GM12878 (cell line): ENCODE measurements at regions not wholly inside any gene's neighbourhood (a gene's known extent, or its start where the extent isn't known, plus 50 kb on each side); places are given as distances from the start of the nearest gene placed in this dataset.

ENCODE experiments used
- ATAC-seq: fragments of 200-7000 bp; cut with Tn5 transposase; 3 replicates; pipeline ENCODE4 v1.9.1; 2020; ENCODE audit warnings: mild to moderate bottlenecking, moderate library complexity
- BruUV-seq: library from RNA; stranded (reverse); fragments of 400-500 nt; replicated peaks from 2 replicates; lab custom pipeline; 2021; lab: Mats Ljungman, UMichigan
- CTCF ChIA-PET: fragments of 300-600 bp; sonication (Branson Sonifier 250); formaldehyde crosslinking; extraction: SDS; loops from one replicate; lab custom pipeline; 2021; ENCODE audit warnings: inconsistent platforms; lab: Yijun Ruan, JAX
- POLR2A ChIA-PET: fragments of 350-600 bp; formaldehyde crosslinking; extraction: SDS; loops from one replicate; lab custom pipeline; 2021; ENCODE audit warnings: inconsistent platforms; lab: Charles Lee
- RAD21 ChIA-PET: fragments of 300-600 bp; sonication (Branson Sonifier 250); formaldehyde crosslinking; loops from one replicate; lab custom pipeline; 2023; ENCODE audit warnings: antibody characterized with exemption; ENCODE audit not compliant: unreplicated experiment; lab: Charles Lee
- SMC1A ChIA-PET: fragments of 300-600 bp; sonication (Branson Sonifier 250); formaldehyde crosslinking; loops from one replicate; lab custom pipeline; 2023; ENCODE audit not compliant: unreplicated experiment, uncharacterized antibody; lab: Charles Lee
- DNase-seq: peaks from one replicate; pipeline ENCODE4 v3.0.0-alpha.2; 2011; ENCODE audit warnings: low read depth, low spot score
- FAIRE-seq: peaks from 3 replicates; lab custom pipeline; 2011; peaks lifted over from hg19 to GRCh38; lab: Jason Lieb, UNC
- H2AFZ ChIP-seq: 2 replicates; pipeline ENCODE4 v1.6.0; 2011; ENCODE audit warnings: low read depth, low read length, control low read depth; ENCODE audit not compliant: control insufficient read depth
- H3K27ac ChIP-seq: 2 replicates; pipeline ENCODE4 v1.5.1; 2011; ENCODE audit warnings: control low read depth; ENCODE audit not compliant: control insufficient read depth, insufficient read depth
- H3K27me3 ChIP-seq, 2 experiments: replicated peaks in 1 of 2; 2 replicates each; pipeline versions ENCODE4 v1.6.0 to v1.6.1; 2011; ENCODE audit warnings: low read length in 1 of 2; ENCODE audit not compliant: control insufficient read depth in 2 of 2, insufficient read depth in 2 of 2
- H3K36me3 ChIP-seq, 2 experiments: 2 replicates each; pipeline ENCODE4 v1.5.1; 2011; ENCODE audit warnings: low read length in 1 of 2; ENCODE audit not compliant: control insufficient read depth in 2 of 2, insufficient read depth in 2 of 2
- H3K4me1 ChIP-seq: 2 replicates; pipeline ENCODE4 v1.6.1; 2011; ENCODE audit warnings: mild to moderate bottlenecking, low read length, moderate library complexity, mixed read lengths; ENCODE audit not compliant: control insufficient read depth, insufficient read depth
- H3K4me2 ChIP-seq: 2 replicates; pipeline ENCODE4 v1.6.0; 2011; ENCODE audit warnings: control low read depth; ENCODE audit not compliant: control insufficient read depth, insufficient read depth
- H3K4me3 ChIP-seq: fragments of 200-600 bp; sonication (generic); 2 replicates; pipeline ENCODE4 v1.5.1; 2016
- H3K79me2 ChIP-seq: 2 replicates; pipeline ENCODE4 v1.6.0; 2011; ENCODE audit warnings: low read length; ENCODE audit not compliant: control insufficient read depth, insufficient read depth
- H3K9ac ChIP-seq: 2 replicates; pipeline ENCODE4 v1.8.0; 2011; ENCODE audit warnings: low read length, control low read depth, mixed read lengths; ENCODE audit not compliant: control insufficient read depth, insufficient read depth
- H3K9me3 ChIP-seq: replicated peaks from 3 replicates; pipeline ENCODE4 v1.5.1; 2011; ENCODE audit warnings: mild to moderate bottlenecking, low read length; ENCODE audit not compliant: control insufficient read depth, insufficient read depth
- H4K20me1 ChIP-seq: 2 replicates; pipeline ENCODE4 v1.6.0; 2011; ENCODE audit not compliant: control insufficient read depth, insufficient read depth
- BMI1 ChIP-seq: fragments of 450-650 bp; IDR thresholded peaks from 2 replicates; pipeline ENCODE4 v1.6.1; 2016; ENCODE audit warnings: mild to moderate bottlenecking, moderate library complexity, borderline replicate concordance
- HDGF ChIP-seq: fragments of 450-650 bp; IDR thresholded peaks from 2 replicates; pipeline ENCODE4 v1.6.1; 2016; ENCODE audit warnings: antibody characterized with exemption
- JUNB ChIP-seq: IDR thresholded peaks from 2 replicates; pipeline ENCODE4 v1.6.1; 2016; ENCODE audit warnings: antibody characterized with exemption, mild to moderate bottlenecking
- JUND ChIP-seq: IDR thresholded peaks from 2 replicates; pipeline ENCODE4 v1.6.1; 2012; ENCODE audit warnings: low read depth, mild to moderate bottlenecking, low read length, improper control_type of control experiment, moderate library complexity
- MEF2A ChIP-seq: IDR thresholded peaks from 2 replicates; pipeline ENCODE4 v1.6.1; 2011; ENCODE audit warnings: low read depth, mild to moderate bottlenecking, low read length, moderate library complexity; ENCODE audit not compliant: insufficient read depth
- MYC ChIP-seq: IDR thresholded peaks from 2 replicates; pipeline ENCODE4 v1.6.1; 2011; ENCODE audit warnings: mild to moderate bottlenecking, low read length, moderate library complexity, inconsistent platforms; ENCODE audit not compliant: insufficient read depth, insufficient replicate concordance, insufficient read length, severe bottlenecking
- REST ChIP-seq: IDR thresholded peaks from 2 replicates; pipeline ENCODE4 v1.6.1; 2012; ENCODE audit warnings: mild to moderate bottlenecking, low read depth, low read length
- TAF1 ChIP-seq: IDR thresholded peaks from 2 replicates; pipeline ENCODE4 v1.6.1; 2011; ENCODE audit warnings: mild to moderate bottlenecking, low read depth, low read length, borderline replicate concordance
- ZNF384 ChIP-seq: IDR thresholded peaks from 2 replicates; pipeline ENCODE4 v1.6.1; 2012; ENCODE audit warnings: low read depth, mild to moderate bottlenecking, low read length, improper control_type of control experiment, borderline replicate concordance
- WGBS: methylation state at CpG from one replicate; pipeline ENCODE4 v1.1.6; 2016; ENCODE audit warnings: low lambda C conversion rate; ENCODE audit not compliant: insufficient replicate concordance, insufficient coverage; ENCODE audit errors: missing lambda C conversion rate; 5-methylcytosine and 5-hydroxymethylcytosine counted together
- in situ Hi-C: fragments of 300-500 bp; cut with MboI; formaldehyde crosslinking; loops from 9 replicates; pipeline ENCODE4 v1.14.3; 2018; ENCODE audit warnings: mixed read lengths
- intact Hi-C: fragments of 100-400 bp; cut with micrococcal nuclease; formaldehyde crosslinking; loops from one replicate; pipeline ENCODE4 v1.14.2; 2022; ENCODE audit not compliant: unreplicated experiment

DNA sequence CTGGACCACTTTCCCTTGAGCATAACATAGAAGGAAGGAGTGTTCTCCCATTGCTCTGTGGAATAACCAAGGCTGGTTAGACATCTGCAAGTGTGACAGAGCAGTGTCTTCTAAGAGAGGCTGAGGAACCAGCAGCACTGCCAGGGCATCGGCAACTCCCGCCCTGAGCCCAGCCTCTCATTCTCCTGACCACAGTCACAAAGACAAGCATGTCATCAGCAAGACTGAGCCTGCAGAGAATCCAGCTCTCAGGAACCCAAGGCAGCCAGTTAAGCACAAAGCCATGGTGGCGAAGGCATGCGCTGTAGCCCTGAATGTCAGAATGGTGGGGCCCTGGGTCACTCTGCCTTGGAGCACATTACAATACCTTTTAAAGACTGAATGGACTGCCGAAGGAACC is 253.9 kb downstream of the AGTPBP1 start:
- SMC1A ChIA-PET = no interaction called here
- WGBS = 67% methylated on average over 5 of the region's 5 CpGs

More for the DNA sequence above, 253.9 kb downstream of the AGTPBP1 start:
- H2AFZ ChIP-seq = no peak overlapping the region
- H3K27me3 ChIP-seq = 0 out of 4 replicates have a peak, but pooled peaks cover 0 to 2% of the 10 kb centered on the region in 2 experiments
- H3K27ac ChIP-seq = no peak overlapping the region
- no TSS peak for BruUV-seq
- H3K4me2 ChIP-seq = no peak overlapping the region
- ATAC-seq (no peak), DNase-seq (no peak), FAIRE-seq (no peak)
- in situ Hi-C loops (no loop called here), intact Hi-C loops (no loop called here)
- TF ChIP-seq BMI1 (no peak), HDGF (no peak), TAF1 (no peak), REST (no peak), JUND (no peak), ZNF384 (no peak), MYC (no peak), JUNB (no peak), MEF2A (no peak)
- POLR2A ChIA-PET = no interaction called here
- RAD21 ChIA-PET = no interaction called here
- H3K4me1 ChIP-seq = no peaks in the 10 kb centered on the region
- CTCF ChIA-PET = no interaction called here
- no peak overlapping the region for H3K4me3 ChIP-seq
- H3K9me3 ChIP-seq = no peaks in the 10 kb centered on the region
- no peak overlapping the region for H3K9ac ChIP-seq
- H3K79me2 ChIP-seq = no peaks in the 10 kb centered on the region
- no peaks in the 10 kb centered on the region for H3K36me3 ChIP-seq
- H4K20me1 ChIP-seq = no peaks in the 10 kb centered on the region
